H9 (cell line): ENCODE measurements at regions not wholly inside any gene's neighbourhood (a gene's known extent, or its start where the extent isn't known, plus 50 kb on each side); places are given as distances from the start of the nearest gene placed in this dataset.

Experiments used
- DNase-seq: peaks from one replicate; pipeline ENCODE4 v3.0.0-alpha.2; 2017
- H2AFZ ChIP-seq: one replicate; pipeline ENCODE4 v1.6.1; 2013; ENCODE audit warnings: mild to moderate bottlenecking, low read length, control low read depth, moderate library complexity
- H2AK5ac ChIP-seq: 2 replicates; pipeline ENCODE4 v1.6.1; 2013; ENCODE audit warnings: low read length, control low read depth, mixed read lengths; ENCODE audit not compliant: insufficient read length
- H2BK120ac ChIP-seq: one replicate; pipeline ENCODE4 v1.6.1; 2013; ENCODE audit warnings: low read depth, mild to moderate bottlenecking, low read length, control low read depth, inconsistent platforms; ENCODE audit not compliant: poor library complexity, severe bottlenecking
- H2BK12ac ChIP-seq: 2 replicates; pipeline ENCODE4 v1.6.1; 2013; ENCODE audit warnings: low read length, control low read depth, mixed read lengths, low read depth; ENCODE audit not compliant: insufficient read length
- H2BK15ac ChIP-seq: 2 replicates; pipeline ENCODE4 v1.6.1; 2013; ENCODE audit warnings: low read depth, low read length, control low read depth
- H2BK20ac ChIP-seq: one replicate; pipeline ENCODE4 v1.6.1; 2013; ENCODE audit warnings: low read depth, mild to moderate bottlenecking, low read length, control low read depth, inconsistent platforms; ENCODE audit not compliant: poor library complexity, severe bottlenecking
- H2BK5ac ChIP-seq: 2 replicates; pipeline ENCODE4 v1.6.1; 2013; ENCODE audit warnings: low read length, control low read depth, mixed read lengths; ENCODE audit not compliant: insufficient read length
- H3K14ac ChIP-seq: 2 replicates; pipeline ENCODE4 v1.6.1; 2013; ENCODE audit warnings: low read length, control low read depth; ENCODE audit not compliant: insufficient read depth
- H3K18ac ChIP-seq: 2 replicates; pipeline ENCODE4 v1.6.1; 2013; ENCODE audit warnings: low read depth, mild to moderate bottlenecking, mixed read lengths, low read length, control low read depth; ENCODE audit not compliant: insufficient read length
- H3K23ac ChIP-seq: 2 replicates; pipeline ENCODE4 v1.6.1; 2013; ENCODE audit warnings: low read length, control low read depth, mixed read lengths, low read depth; ENCODE audit not compliant: insufficient read length
- H3K23me2 ChIP-seq: 2 replicates; pipeline ENCODE4 v1.6.1; 2013; ENCODE audit warnings: low read depth, mild to moderate bottlenecking, mixed read lengths, low read length, control low read depth; ENCODE audit not compliant: insufficient read length, poor library complexity, severe bottlenecking
- H3K27ac ChIP-seq: 2 replicates; pipeline ENCODE4 v1.5.1; 2013; ENCODE audit warnings: low read length, control low read depth, mixed read lengths, low read depth; ENCODE audit not compliant: insufficient read length
- H3K27me3 ChIP-seq: 2 replicates; pipeline ENCODE4 v1.6.1; 2013; ENCODE audit warnings: low read length, control low read depth, inconsistent platforms; ENCODE audit not compliant: insufficient read depth
- H3K4ac ChIP-seq: 2 replicates; pipeline ENCODE4 v1.6.1; 2013; ENCODE audit warnings: low read depth, mild to moderate bottlenecking, control low read depth, inconsistent platforms, low read length, moderate library complexity
- H3K4me1 ChIP-seq: 2 replicates; pipeline ENCODE4 v1.6.1; 2013; ENCODE audit warnings: low read length, control low read depth, inconsistent platforms; ENCODE audit not compliant: insufficient read depth
- H3K4me2 ChIP-seq: 2 replicates; pipeline ENCODE4 v1.6.1; 2013; ENCODE audit warnings: low read length, control low read depth, mixed read lengths; ENCODE audit not compliant: insufficient read length, insufficient read depth
- H3K56ac ChIP-seq: 2 replicates; pipeline ENCODE4 v1.6.1; 2013; ENCODE audit warnings: low read depth, mild to moderate bottlenecking, mixed read lengths, low read length, control low read depth; ENCODE audit not compliant: insufficient read length
- H3K79me1 ChIP-seq: 2 replicates; pipeline ENCODE4 v1.6.1; 2013; ENCODE audit warnings: low read depth, mild to moderate bottlenecking, moderate library complexity, low read length, control low read depth, inconsistent platforms; ENCODE audit not compliant: insufficient read depth, poor library complexity, severe bottlenecking
- H3K79me2 ChIP-seq: 2 replicates; pipeline ENCODE4 v1.6.1; 2013; ENCODE audit warnings: low read length, control low read depth, inconsistent platforms; ENCODE audit not compliant: insufficient read depth
- H3K9ac ChIP-seq: 2 replicates; pipeline ENCODE4 v1.6.1; 2013; ENCODE audit warnings: low read length, control low read depth, mixed read lengths; ENCODE audit not compliant: insufficient read length; ENCODE audit errors: extremely low read depth
- H3K9me3 ChIP-seq: one replicate; pipeline ENCODE4 v1.6.1; 2013; ENCODE audit warnings: low read depth, low read length, inconsistent platforms; ENCODE audit not compliant: control insufficient read depth
- H3T11ph ChIP-seq: one replicate; pipeline ENCODE4 v1.6.1; 2013; ENCODE audit warnings: mild to moderate bottlenecking, low read length, control low read depth, inconsistent platforms
- H4K20me1 ChIP-seq: one replicate; pipeline ENCODE4 v1.6.1; 2013; ENCODE audit not compliant: control insufficient read depth, insufficient read length, insufficient read depth
- H4K5ac ChIP-seq: 2 replicates; pipeline ENCODE4 v1.6.1; 2013; ENCODE audit warnings: low read depth, mild to moderate bottlenecking, mixed read lengths, low read length, control low read depth; ENCODE audit not compliant: insufficient read length
- H4K8ac ChIP-seq: replicated peaks from 2 replicates; pipeline ENCODE4 v1.6.1; 2013; ENCODE audit warnings: low read length, control low read depth, mixed read lengths, low read depth; ENCODE audit not compliant: insufficient read length
- H4K91ac ChIP-seq: 2 replicates; pipeline ENCODE4 v1.6.1; 2013; ENCODE audit warnings: low read depth, mild to moderate bottlenecking, moderate library complexity, mixed read lengths, low read length, control low read depth; ENCODE audit not compliant: insufficient read length
- H3K27ac Mint-ChIP-seq, 3 experiments: 2 replicates in 2 of 3; 3 replicates in 1 of 3; pipeline ENCODE4 v1.8.0; 2020 to 2021; ENCODE audit warnings: mixed read lengths in 3 of 3, mild to moderate bottlenecking in 1 of 3, moderate library complexity in 1 of 3
- H3K27me3 Mint-ChIP-seq: 2 replicates; pipeline ENCODE4 v1.8.0; 2021; ENCODE audit warnings: low read depth, mild to moderate bottlenecking, moderate library complexity, mixed read lengths
- H3K36me3 Mint-ChIP-seq, 3 experiments: 2 replicates in 2 of 3; 3 replicates in 1 of 3; pipeline ENCODE4 v1.8.0; 2020 to 2021; ENCODE audit warnings: low read depth in 3 of 3, mixed read lengths in 3 of 3; ENCODE audit not compliant: insufficient read depth in 1 of 3
- H3K4me1 Mint-ChIP-seq, 2 experiments: 2 replicates each; pipeline ENCODE4 v1.8.0; 2020; ENCODE audit warnings: mixed read lengths in 2 of 2
- H3K4me3 Mint-ChIP-seq, 2 experiments: 2 replicates in 1 of 2; 3 replicates in 1 of 2; pipeline ENCODE4 v1.8.0; 2020 to 2021; ENCODE audit warnings: mild to moderate bottlenecking in 2 of 2, mixed read lengths in 2 of 2, moderate library complexity in 1 of 2
- H3K9me3 Mint-ChIP-seq, 2 experiments: 2 replicates in 1 of 2; 3 replicates in 1 of 2; pipeline ENCODE4 v1.8.0; 2020; ENCODE audit warnings: mild to moderate bottlenecking in 2 of 2, mixed read lengths in 2 of 2, moderate library complexity in 1 of 2
- WGBS: extraction: QIAGEN DNeasy Blood & Tissue Kit; methylation state at CpG from one replicate; pipeline ENCODE4 v1.1.7; 2013; ENCODE audit warnings: missing lambda C conversion rate, low lambda C conversion rate, mixed read lengths; ENCODE audit not compliant: insufficient read length; ENCODE audit errors: extremely low coverage; 5-methylcytosine and 5-hydroxymethylcytosine counted together
- TF ChIP-seq, protein P1 (sequence below): fragments of 200-600 bp; sonication (generic); conservative IDR thresholded peaks from 3 replicates; pipeline ENCODE4 v1.8.0; 2021; ENCODE audit warnings: antibody characterized with exemption, mild to moderate bottlenecking

DNA sequence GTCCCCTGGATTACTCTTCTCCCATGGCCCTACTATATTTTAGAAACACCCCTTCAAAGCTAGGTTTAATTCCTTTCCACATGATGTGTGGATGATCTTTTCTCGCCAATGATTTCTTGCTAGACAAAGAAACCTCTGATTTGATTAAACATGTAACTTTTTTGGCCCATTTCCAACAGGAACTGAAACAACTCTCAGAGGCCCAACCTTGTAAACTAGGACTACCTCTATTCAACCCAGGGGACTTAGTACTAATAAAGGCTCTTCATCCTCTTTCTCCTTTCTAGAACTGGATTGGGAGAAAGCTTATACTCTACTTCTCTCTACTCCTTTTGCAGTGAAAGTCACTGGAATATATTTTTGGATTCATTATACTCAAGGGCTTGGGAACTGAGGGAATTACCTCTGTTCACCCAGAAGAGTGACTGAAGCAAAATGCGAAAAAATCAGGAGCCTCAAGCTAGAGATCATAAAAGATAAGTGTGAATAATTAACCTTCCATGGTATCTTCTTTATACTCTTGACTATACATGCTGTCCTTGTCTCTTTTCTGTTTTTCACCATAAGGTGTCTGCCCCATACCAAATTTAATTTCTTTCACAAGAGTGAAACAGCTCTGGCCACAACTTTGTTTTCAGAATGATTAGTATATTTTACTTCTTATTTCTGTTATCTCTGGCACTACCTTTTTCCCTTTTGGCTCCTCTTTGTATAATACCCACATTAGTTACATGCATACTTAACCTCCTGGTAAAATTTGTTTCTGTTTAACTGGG is 977.6 kb downstream of the SLITRK5 start:
- WGBS, result no CpG with 5 or more reads among the region's 2 CpGs

More for the DNA sequence above, 977.6 kb downstream of the SLITRK5 start:
- no peak overlapping the region for H2BK5ac ChIP-seq
- no peaks in the 10 kb centered on the region for H3K27me3 ChIP-seq
- no peak overlapping the region for H3K56ac ChIP-seq
- no peak overlapping the region for H4K5ac ChIP-seq
- no peaks in the 10 kb centered on the region for H3K79me2 ChIP-seq
- H3K4me3 Mint-ChIP-seq, result no peak overlapping the region
- no peaks in the 10 kb centered on the region for H3K4me1 ChIP-seq
- H2AK5ac ChIP-seq, result no peak overlapping the region
- H3K4me1 Mint-ChIP-seq, result no peaks in the 10 kb centered on the region
- no peak overlapping the region for H3T11ph ChIP-seq
- no peak for DNase-seq
- peaks cover 12 to 17% of the 10 kb centered on the region in 2 experiments; a peak in 4 of 5 replicates for H3K9me3 Mint-ChIP-seq
- peaks cover 2% of the 10 kb centered on the region for H3K9me3 ChIP-seq
- H4K20me1 ChIP-seq, result no peaks in the 10 kb centered on the region
- H3K27ac ChIP-seq, result no peak overlapping the region
- no peak overlapping the region for H2BK120ac ChIP-seq
- no peak overlapping the region for H3K27ac Mint-ChIP-seq
- no peak overlapping the region for H3K4ac ChIP-seq
- no peak overlapping the region for H3K14ac ChIP-seq
- H3K79me1 ChIP-seq, result no peaks in the 10 kb centered on the region
- no peak overlapping the region for H3K23ac ChIP-seq
- no peak overlapping the region for H2BK20ac ChIP-seq
- no peak overlapping the region for H3K4me2 ChIP-seq
- H2BK15ac ChIP-seq, result no peak overlapping the region
- H3K18ac ChIP-seq, result no peak overlapping the region
- TF ChIP-seq, protein P1, sequence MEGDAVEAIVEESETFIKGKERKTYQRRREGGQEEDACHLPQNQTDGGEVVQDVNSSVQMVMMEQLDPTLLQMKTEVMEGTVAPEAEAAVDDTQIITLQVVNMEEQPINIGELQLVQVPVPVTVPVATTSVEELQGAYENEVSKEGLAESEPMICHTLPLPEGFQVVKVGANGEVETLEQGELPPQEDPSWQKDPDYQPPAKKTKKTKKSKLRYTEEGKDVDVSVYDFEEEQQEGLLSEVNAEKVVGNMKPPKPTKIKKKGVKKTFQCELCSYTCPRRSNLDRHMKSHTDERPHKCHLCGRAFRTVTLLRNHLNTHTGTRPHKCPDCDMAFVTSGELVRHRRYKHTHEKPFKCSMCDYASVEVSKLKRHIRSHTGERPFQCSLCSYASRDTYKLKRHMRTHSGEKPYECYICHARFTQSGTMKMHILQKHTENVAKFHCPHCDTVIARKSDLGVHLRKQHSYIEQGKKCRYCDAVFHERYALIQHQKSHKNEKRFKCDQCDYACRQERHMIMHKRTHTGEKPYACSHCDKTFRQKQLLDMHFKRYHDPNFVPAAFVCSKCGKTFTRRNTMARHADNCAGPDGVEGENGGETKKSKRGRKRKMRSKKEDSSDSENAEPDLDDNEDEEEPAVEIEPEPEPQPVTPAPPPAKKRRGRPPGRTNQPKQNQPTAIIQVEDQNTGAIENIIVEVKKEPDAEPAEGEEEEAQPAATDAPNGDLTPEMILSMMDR, result no peak
- H3K27me3 Mint-ChIP-seq, result no peaks in the 10 kb centered on the region
- H4K91ac ChIP-seq, result no peak overlapping the region
- H3K23me2 ChIP-seq, result no peaks in the 10 kb centered on the region
- H3K9ac ChIP-seq, result no peak overlapping the region
- no peak overlapping the region for H2BK12ac ChIP-seq
- no peak overlapping the region for H4K8ac ChIP-seq
- H3K36me3 Mint-ChIP-seq, result peaks cover 4 to 13% (median 5%) of the 10 kb centered on the region in 3 experiments
- H2AFZ ChIP-seq, result no peak overlapping the region
